Neural cell (in vitro differentiated cells): ENCODE measurements at regions not wholly inside any gene's neighbourhood (a gene's known extent, or its start where the extent isn't known, plus 50 kb on each side); places are given as distances from the start of the nearest gene placed in this dataset.

Experiments used
- CTCF ChIP-seq: fragments of 450-650 bp; IDR thresholded peaks from 2 replicates; pipeline ENCODE4 v1.5.1; 2014; ENCODE audit warnings: antibody characterized with exemption, mild to moderate bottlenecking, moderate library complexity; ENCODE audit not compliant: poor library complexity, severe bottlenecking
- EP300 ChIP-seq: fragments of 450-650 bp; conservative IDR thresholded peaks from 2 replicates; pipeline ENCODE4 v1.6.1; 2014; ENCODE audit warnings: antibody characterized with exemption, mild to moderate bottlenecking, moderate library complexity; ENCODE audit not compliant: poor library complexity, severe bottlenecking
- POLR2AphosphoS5 ChIP-seq: IDR thresholded peaks from 2 replicates; pipeline ENCODE4 v1.6.1; 2012
- RAD21 ChIP-seq: fragments of 450-650 bp; conservative IDR thresholded peaks from 2 replicates; pipeline ENCODE4 v1.6.1; 2014; ENCODE audit warnings: antibody characterized with exemption, mild to moderate bottlenecking, moderate library complexity
- REST ChIP-seq: IDR thresholded peaks from 2 replicates; pipeline ENCODE4 v1.6.1; 2012; ENCODE audit warnings: borderline replicate concordance

GRCh38 chr5:143674469-143674786 lies 137.5 kb upstream of the HMHB1 start:
- TF ChIP-seq CTCF, result no peak
- TF ChIP-seq REST, result no peak
- TF ChIP-seq EP300, result no peak
- TF ChIP-seq POLR2AphosphoS5, result no peak
- no peak for TF ChIP-seq RAD21
